ENCODE measurements at regions not wholly inside any gene's neighbourhood (a gene's known extent, or its start where the extent isn't known, plus 50 kb on each side); places are given as distances from the start of the nearest gene placed in this dataset.

DNA sequence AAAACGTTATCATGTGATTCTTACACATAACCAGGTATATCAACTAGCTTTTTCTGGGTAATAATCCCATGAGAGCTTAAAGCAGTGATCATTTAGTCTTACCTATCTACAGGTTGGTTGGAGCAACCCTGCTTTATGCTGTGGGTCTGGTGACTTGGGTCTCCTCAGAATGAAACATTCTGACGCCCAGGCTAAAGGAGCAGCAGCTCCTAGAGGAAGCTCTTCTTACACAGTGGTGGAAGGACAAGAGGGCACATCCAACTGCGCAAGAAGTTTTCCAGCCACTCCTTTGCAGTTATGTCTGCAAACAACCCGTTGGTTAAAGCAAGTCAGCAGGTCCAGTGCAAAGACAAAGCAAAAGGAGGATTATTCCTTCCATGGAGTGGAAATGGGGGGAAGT is 377.5 kb downstream of the EDEM1 start:
- Histone ChIP-seq H3K36me3 (no peaks in the 10 kb centered on the region), H3K27ac (no peak overlapping the region), H3K4me1 (no peaks in the 10 kb centered on the region), H3K9me3 (no peaks in the 10 kb centered on the region), H3K4me3 (no peak overlapping the region), H3K27me3 (no peaks in the 10 kb centered on the region)
- WGBS, 2 donors = 40 to 52% methylated on average over 4 of the region's 4 CpGs
- DNase-seq (no peak), ATAC-seq (ENCODE audit: low FRiP score in 2 of 2) (no peak)
- TF ChIP-seq POLR2AphosphoS5 (IDR thresholded peaks at IDR 0.05) = no peak
- TF ChIP-seq POLR2A (IDR thresholded peaks at IDR 0.05) = no peak
- TF ChIP-seq CTCF (IDR thresholded peaks at IDR 0.05) = no peak
- TF ChIP-seq EP300 (IDR thresholded peaks at IDR 0.05) = no peak

- Histone ChIP-seq H3K36me3 (no peaks in the 10 kb centered on the region), H3K9me3 (no peaks in the 10 kb centered on the region), H3K4me3 (no peak overlapping the region), H3K4me1 (no peaks in the 10 kb centered on the region), H3K27ac (no peak overlapping the region), H3K27me3 (no peaks in the 10 kb centered on the region)
- DNase-seq (no peak), ATAC-seq (ENCODE audit: low FRiP score in 2 of 2) (no peak)
- 76 to 77% methylated on average over 2 of the region's 2 CpGs for WGBS, 2 donors
- TF ChIP-seq POLR2A (IDR thresholded peaks at IDR 0.05) (no peak), POLR2AphosphoS5 (IDR thresholded peaks at IDR 0.05) (no peak), CTCF (IDR thresholded peaks at IDR 0.05) (no peak), EP300 (IDR thresholded peaks at IDR 0.05) (no peak)
Observed at GRCh38 chr3:5567113-5567512, 379.6 kb downstream of the EDEM1 start.

GRCh38 chr3:5568451-5568850 is 380.9 kb downstream of the EDEM1 start:
- DNase-seq (no peak), ATAC-seq (ENCODE audit: low FRiP score in 2 of 2) (no peak)
- TF ChIP-seq CTCF (IDR thresholded peaks at IDR 0.05) (no peak), POLR2AphosphoS5 (IDR thresholded peaks at IDR 0.05) (no peak), POLR2A (IDR thresholded peaks at IDR 0.05) (no peak), EP300 (IDR thresholded peaks at IDR 0.05) (no peak)
- Histone ChIP-seq H3K36me3 (no peaks in the 10 kb centered on the region), H3K27ac (no peak overlapping the region), H3K4me1 (no peaks in the 10 kb centered on the region), H3K9me3 (no peaks in the 10 kb centered on the region), H3K4me3 (no peak overlapping the region), H3K27me3 (no peaks in the 10 kb centered on the region)
- WGBS, 2 donors = 33% methylated on average over 5 of the region's 5 CpGs

DNA sequence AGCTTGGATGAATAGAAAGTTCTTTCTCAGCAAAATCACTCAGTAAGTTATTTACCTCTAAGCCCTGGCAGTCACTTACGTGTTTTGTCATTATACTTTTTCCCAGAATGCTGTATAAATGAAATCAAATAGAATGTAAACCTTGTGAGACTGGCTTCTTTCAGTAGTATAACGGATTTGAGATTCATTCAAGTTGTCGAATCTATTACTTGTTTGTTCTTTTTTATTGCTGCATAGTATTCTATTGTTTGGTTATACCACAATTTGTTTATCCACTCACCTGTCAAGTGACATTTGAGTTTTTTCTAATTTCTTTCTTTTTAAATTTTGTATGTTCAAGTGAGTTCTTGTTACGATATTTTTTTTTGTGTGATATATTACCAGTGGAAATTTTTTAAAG is 381.6 kb downstream of the EDEM1 start:
- Histone ChIP-seq H3K4me3 (no peak overlapping the region), H3K9me3 (no peaks in the 10 kb centered on the region), H3K36me3 (no peaks in the 10 kb centered on the region), H3K27me3 (no peaks in the 10 kb centered on the region), H3K4me1 (no peaks in the 10 kb centered on the region), H3K27ac (no peak overlapping the region)
- TF ChIP-seq POLR2AphosphoS5 (IDR thresholded peaks at IDR 0.05) = no peak
- no peak for TF ChIP-seq EP300 (IDR thresholded peaks at IDR 0.05)
- DNase-seq = no peak
- no peak for ATAC-seq (ENCODE audit: low FRiP score in 2 of 2)
- WGBS, 2 donors = 91% methylated on average over 4 of the region's 4 CpGs

- H3K36me3 ChIP-seq = no peaks in the 10 kb centered on the region
- no peaks in the 10 kb centered on the region for H3K9me3 ChIP-seq
- H3K27ac ChIP-seq = no peak overlapping the region
- TF ChIP-seq POLR2A (IDR thresholded peaks at IDR 0.05) (no peak), CTCF (IDR thresholded peaks at IDR 0.05) (no peak), EP300 (IDR thresholded peaks at IDR 0.05) (no peak), POLR2AphosphoS5 (IDR thresholded peaks at IDR 0.05) (no peak)
- H3K27me3 ChIP-seq = no peaks in the 10 kb centered on the region
- ATAC-seq (ENCODE audit: low FRiP score in 2 of 2) (no peak), DNase-seq (no peak)
- H3K4me3 ChIP-seq = no peak overlapping the region
- 63 to 68% methylated on average over 6 of the region's 6 CpGs for WGBS, 2 donors
- no peaks in the 10 kb centered on the region for H3K4me1 ChIP-seq
Observed at GRCh38 chr3:5572168-5572567, 384.7 kb downstream of the EDEM1 start.
